Panc1 (cell line): ENCODE measurements at regions not wholly inside any gene's neighbourhood (a gene's known extent, or its start where the extent isn't known, plus 50 kb on each side); places are given as distances from the start of the nearest gene placed in this dataset.

Experiments
- CTCF ChIP-seq: fragments of 450-650 bp; IDR thresholded peaks from 2 replicates; pipeline ENCODE4 v1.5.1; 2017; ENCODE audit warnings: mild to moderate bottlenecking
- REST ChIP-seq, 2 experiments: IDR thresholded peaks; 2 replicates each; pipeline ENCODE4 v1.6.1; 2011 to 2012; ENCODE audit warnings: low read depth in 2 of 2, control low read depth in 1 of 2, low read length in 1 of 2, mild to moderate bottlenecking in 1 of 2, moderate library complexity in 1 of 2; ENCODE audit not compliant: insufficient read depth in 1 of 2

GRCh38 chr18:54465502-54465901 is 107.8 kb downstream of the C18orf54 start:
- TF ChIP-seq REST (IDR thresholded peaks at IDR 0.05; ENCODE audit: insufficient read depth in 1 of 2, low read depth in 2 of 2, low read length in 1 of 2) (no peak), CTCF (no peak)
